Parathyroid adenoma (tissue), 2 donors: ENCODE measurements at regions not wholly inside any gene's neighbourhood (a gene's known extent, or its start where the extent isn't known, plus 50 kb on each side); places are given as distances from the start of the nearest gene placed in this dataset.

Source experiments
- H2AFZ ChIP-seq: fragments of 300-600 bp; sonication (generic); one replicate; pipeline ENCODE4 v1.7.0; 2017; ENCODE audit warnings: antibody characterized with exemption, mild to moderate bottlenecking
- H3K27ac ChIP-seq: fragments of 300-600 bp; sonication (generic); one replicate; pipeline ENCODE4 v1.7.0; 2017
- H3K27me3 ChIP-seq: fragments of 300-600 bp; sonication (generic); one replicate; pipeline ENCODE4 v1.7.0; 2017; ENCODE audit warnings: low read length; ENCODE audit not compliant: control insufficient read depth, insufficient read depth
- H3K36me3 ChIP-seq: fragments of 300-600 bp; sonication (generic); one replicate; pipeline ENCODE4 v1.7.0; 2017; ENCODE audit warnings: low read length; ENCODE audit not compliant: control insufficient read depth, insufficient read depth
- H3K4me1 ChIP-seq: fragments of 300-600 bp; sonication (generic); one replicate; pipeline ENCODE4 v1.7.0; 2017; ENCODE audit warnings: control low read depth
- H3K4me2 ChIP-seq: fragments of 300-600 bp; sonication (generic); one replicate; pipeline ENCODE4 v1.7.0; 2017; ENCODE audit warnings: low read length
- H3K4me3 ChIP-seq: fragments of 300-600 bp; sonication (generic); one replicate; pipeline ENCODE4 v1.7.0; 2017; ENCODE audit warnings: low read depth, low read length
- H3K79me2 ChIP-seq: fragments of 300-600 bp; sonication (generic); one replicate; pipeline ENCODE4 v1.7.0; 2017; ENCODE audit warnings: control low read depth
- H3K9ac ChIP-seq: fragments of 300-600 bp; sonication (generic); one replicate; pipeline ENCODE4 v1.7.0; 2017; ENCODE audit warnings: mild to moderate bottlenecking
- H3K9me3 ChIP-seq: fragments of 300-600 bp; sonication (generic); one replicate; pipeline ENCODE4 v1.7.0; 2017; ENCODE audit warnings: low read length; ENCODE audit not compliant: control insufficient read depth
- TF ChIP-seq, protein P1 (sequence below): fragments of 300-600 bp; sonication (generic); IDR thresholded peaks from one replicate; pipeline ENCODE4 v1.7.0; 2017; ENCODE audit warnings: antibody characterized with exemption, mild to moderate bottlenecking
- donor health status: primary hyperparathyroidism.

DNA sequence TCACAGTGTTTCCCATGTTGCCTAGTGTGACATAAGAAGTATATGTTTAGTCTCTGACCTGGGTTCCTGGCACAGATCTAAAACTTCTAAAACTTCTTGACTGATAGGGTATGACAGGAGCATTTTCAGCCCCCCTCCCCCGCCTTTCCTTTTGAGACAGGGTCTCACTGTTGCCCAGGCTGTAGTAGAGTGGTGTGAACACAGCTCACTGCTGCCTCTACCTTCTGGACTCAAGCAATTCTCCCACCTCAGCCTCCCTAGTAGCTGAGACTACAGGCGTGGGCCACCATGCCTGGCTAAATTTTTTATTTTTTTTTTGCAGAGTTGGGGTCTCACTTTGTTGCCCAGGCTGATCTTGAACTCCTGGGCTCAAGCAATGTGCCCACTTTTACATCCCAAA, 421.1 kb upstream of the RGS6 start:
- Histone ChIP-seq H3K79me2 (no peaks in the 10 kb centered on the region), H3K4me1 (no peaks in the 10 kb centered on the region), H3K9ac (no peak overlapping the region), H3K36me3 (no peaks in the 10 kb centered on the region), H3K4me2 (no peak overlapping the region), H3K4me3 (no peak overlapping the region), H3K27ac (no peak overlapping the region), H3K9me3 (no peaks in the 10 kb centered on the region), H2AFZ (no peak overlapping the region), H3K27me3 (no peaks in the 10 kb centered on the region)
- TF ChIP-seq, protein P1, sequence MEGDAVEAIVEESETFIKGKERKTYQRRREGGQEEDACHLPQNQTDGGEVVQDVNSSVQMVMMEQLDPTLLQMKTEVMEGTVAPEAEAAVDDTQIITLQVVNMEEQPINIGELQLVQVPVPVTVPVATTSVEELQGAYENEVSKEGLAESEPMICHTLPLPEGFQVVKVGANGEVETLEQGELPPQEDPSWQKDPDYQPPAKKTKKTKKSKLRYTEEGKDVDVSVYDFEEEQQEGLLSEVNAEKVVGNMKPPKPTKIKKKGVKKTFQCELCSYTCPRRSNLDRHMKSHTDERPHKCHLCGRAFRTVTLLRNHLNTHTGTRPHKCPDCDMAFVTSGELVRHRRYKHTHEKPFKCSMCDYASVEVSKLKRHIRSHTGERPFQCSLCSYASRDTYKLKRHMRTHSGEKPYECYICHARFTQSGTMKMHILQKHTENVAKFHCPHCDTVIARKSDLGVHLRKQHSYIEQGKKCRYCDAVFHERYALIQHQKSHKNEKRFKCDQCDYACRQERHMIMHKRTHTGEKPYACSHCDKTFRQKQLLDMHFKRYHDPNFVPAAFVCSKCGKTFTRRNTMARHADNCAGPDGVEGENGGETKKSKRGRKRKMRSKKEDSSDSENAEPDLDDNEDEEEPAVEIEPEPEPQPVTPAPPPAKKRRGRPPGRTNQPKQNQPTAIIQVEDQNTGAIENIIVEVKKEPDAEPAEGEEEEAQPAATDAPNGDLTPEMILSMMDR: no peak

GRCh38 chr14:71514941-71515919, 417.0 kb upstream of the RGS6 start:
- Histone ChIP-seq H3K4me1 (no peaks in the 10 kb centered on the region), H3K4me2 (no peak overlapping the region), H3K4me3 (no peak overlapping the region), H3K79me2 (peaks cover 2% of the 10 kb centered on the region), H2AFZ (no peak overlapping the region), H3K9ac (no peak overlapping the region), H3K27me3 (no peaks in the 10 kb centered on the region), H3K27ac (no peak overlapping the region), H3K36me3 (no peaks in the 10 kb centered on the region), H3K9me3 (no peaks in the 10 kb centered on the region)
- TF ChIP-seq, protein P1: no peak

GRCh38 chr14:71521238-71522135, 410.7 kb upstream of the RGS6 start:
- Histone ChIP-seq H3K27me3 (no peaks in the 10 kb centered on the region), H3K9ac (no peak overlapping the region), H3K4me2 (no peak overlapping the region), H3K36me3 (no peaks in the 10 kb centered on the region), H3K79me2 (peaks cover 2% of the 10 kb centered on the region), H3K9me3 (no peaks in the 10 kb centered on the region), H3K4me1 (no peaks in the 10 kb centered on the region), H2AFZ (no peak overlapping the region), H3K27ac (no peak overlapping the region), H3K4me3 (no peak overlapping the region)
- TF ChIP-seq, protein P1: no peak

GRCh38 chr14:71523630-71524319, 408.5 kb upstream of the RGS6 start:
- Histone ChIP-seq H3K4me2 (no peak overlapping the region), H3K9me3 (no peaks in the 10 kb centered on the region), H3K36me3 (no peaks in the 10 kb centered on the region), H3K4me1 (no peaks in the 10 kb centered on the region), H3K9ac (no peak overlapping the region), H3K4me3 (no peak overlapping the region), H3K79me2 (no peaks in the 10 kb centered on the region), H3K27me3 (no peaks in the 10 kb centered on the region), H2AFZ (no peak overlapping the region), H3K27ac (no peak overlapping the region)
- TF ChIP-seq, protein P1: no peak
